K562 (cell line): ENCODE measurements at regions not wholly inside any gene's neighbourhood (a gene's known extent, or its start where the extent isn't known, plus 50 kb on each side); places are given as distances from the start of the nearest gene placed in this dataset.

Source experiments
- CBFB ChIP-seq: sonication (generic); formaldehyde crosslinking; IDR thresholded peaks from 2 replicates; pipeline ENCODE4 v1.4.0; 2020; ENCODE audit warnings: mild to moderate bottlenecking, missing genetic modification reagents
- CEBPB ChIP-seq: fragments of 450-650 bp; IDR thresholded peaks from 2 replicates; pipeline ENCODE4 v1.6.1; 2016; ENCODE audit warnings: missing genetic modification characterization, missing compliant biosample characterization
- CTCF ChIP-seq, 3 experiments: IDR thresholded peaks in 2 of 3; conservative IDR thresholded peaks in 1 of 3; 2 replicates each; pipeline ENCODE4 v1.5.1; 2011 to 2012; ENCODE audit warnings: low read length in 3 of 3, mild to moderate bottlenecking in 3 of 3, control low read depth in 2 of 3, improper control_type of control experiment in 1 of 3, inconsistent platforms in 1 of 3, low read depth in 1 of 3, mixed read lengths in 1 of 3, moderate library complexity in 1 of 3; ENCODE audit not compliant: insufficient read depth in 2 of 3
- HDAC2 ChIP-seq: fragments of 450-650 bp; IDR thresholded peaks from 2 replicates; pipeline ENCODE4 v1.6.1; 2016; ENCODE audit warnings: mild to moderate bottlenecking
- JUN ChIP-seq, 2 experiments: sonication (generic) in 1 of 2; formaldehyde crosslinking in 1 of 2; IDR thresholded peaks; 2 replicates each; pipeline versions ENCODE4 v1.6.1 to v1.8.0; 2012 to 2022; ENCODE audit warnings: borderline replicate concordance in 2 of 2, mild to moderate bottlenecking in 2 of 2, improper control_type of control experiment in 1 of 2, low read depth in 1 of 2, low read length in 1 of 2, missing genetic modification reagents in 1 of 2
- POLR3A ChIP-seq: IDR thresholded peaks from 2 replicates; pipeline ENCODE4 v1.6.1; 2011; ENCODE audit warnings: borderline replicate concordance, mild to moderate bottlenecking, moderate library complexity; ENCODE audit not compliant: insufficient read length, insufficient read depth; ENCODE audit errors: extremely low read depth
- TCF7 ChIP-seq: sonication (generic); IDR thresholded peaks from 2 replicates; pipeline ENCODE4 v1.6.1; 2016; ENCODE audit warnings: antibody characterized with exemption, borderline replicate concordance
- ZNF830 ChIP-seq: fragments of 250-450 bp; sonication (Bioruptor Pico); IDR thresholded peaks from 2 replicates; pipeline ENCODE4 v1.5.0; 2021; ENCODE audit warnings: mild to moderate bottlenecking

- TF ChIP-seq CEBPB (tag): no peak
- no peak for TF ChIP-seq CBFB (CRISPR knock-in tag)
- TF ChIP-seq CTCF (IDR thresholded peaks at IDR 0.05 in 2 of 3, conservative IDR thresholded peaks at IDR 0.05 in 1 of 3; ENCODE audit: insufficient read depth in 2 of 3, low read depth in 1 of 3, low read length in 3 of 3): no peak
- no peak for TF ChIP-seq ZNF830 (CRISPR knock-in tag)
- no peak for TF ChIP-seq TCF7
- TF ChIP-seq HDAC2: no peak
- TF ChIP-seq JUN (IDR thresholded peaks at IDR 0.05; ENCODE audit: borderline replicate concordance, low read depth, low read length): no peak
- TF ChIP-seq JUN (CRISPR knock-in tag; IDR thresholded peaks at IDR 0.05; ENCODE audit: borderline replicate concordance): no peak
- no peak for TF ChIP-seq POLR3A
These were observed 477.6 kb downstream of the RAP2B start for GRCh38 chr3:153639631-153640030.
